BLaER1 treated with 17β-estradiol and CSF1 and Interleukin-3, amounts not matched to agents 10 nM and 100 nM (cell line): ENCODE measurements at regions not wholly inside any gene's neighbourhood (a gene's known extent, or its start where the extent isn't known, plus 50 kb on each side); places are given as distances from the start of the nearest gene placed in this dataset.

Experiments used
- H3K27ac ChIP-seq, 11 experiments: shearing (Covaris generic); formaldehyde crosslinking; 2 replicates each; pipeline ENCODE4 v1.8.1; 2022
- H3K27me3 ChIP-seq, 11 experiments: shearing (Covaris generic); formaldehyde crosslinking; 2 replicates each; pipeline ENCODE4 v1.8.1; 2022
- H3K36me3 ChIP-seq, 11 experiments: shearing (Covaris generic); formaldehyde crosslinking; 2 replicates each; pipeline ENCODE4 v1.8.1; 2022
- H3K4me1 ChIP-seq, 10 experiments: shearing (Covaris generic); formaldehyde crosslinking; 2 replicates each; pipeline ENCODE4 v1.8.1; 2022
- H3K4me2 ChIP-seq, 11 experiments: shearing (Covaris generic); formaldehyde crosslinking; 2 replicates each; pipeline ENCODE4 v1.8.1; 2022
- H3K4me3 ChIP-seq, 10 experiments: shearing (Covaris generic); formaldehyde crosslinking; 2 replicates each; pipeline ENCODE4 v1.8.1; 2022
- H3K9ac ChIP-seq, 11 experiments: shearing (Covaris generic); formaldehyde crosslinking; 2 replicates each; pipeline ENCODE4 v1.8.1; 2022
- H3K9me3 ChIP-seq, 11 experiments: shearing (Covaris generic); formaldehyde crosslinking; replicated peaks in 1 of 11; 2 replicates each; pipeline ENCODE4 v1.8.1; 2022
- H4K20me1 ChIP-seq, 11 experiments: shearing (Covaris generic); formaldehyde crosslinking; 2 replicates each; pipeline ENCODE4 v1.8.1; 2022
- Cebpa-rat ChIP-seq, 11 experiments: shearing (Covaris generic); IDR thresholded peaks; 2 replicates each; pipeline ENCODE4 v1.8.1; 2022

DNA sequence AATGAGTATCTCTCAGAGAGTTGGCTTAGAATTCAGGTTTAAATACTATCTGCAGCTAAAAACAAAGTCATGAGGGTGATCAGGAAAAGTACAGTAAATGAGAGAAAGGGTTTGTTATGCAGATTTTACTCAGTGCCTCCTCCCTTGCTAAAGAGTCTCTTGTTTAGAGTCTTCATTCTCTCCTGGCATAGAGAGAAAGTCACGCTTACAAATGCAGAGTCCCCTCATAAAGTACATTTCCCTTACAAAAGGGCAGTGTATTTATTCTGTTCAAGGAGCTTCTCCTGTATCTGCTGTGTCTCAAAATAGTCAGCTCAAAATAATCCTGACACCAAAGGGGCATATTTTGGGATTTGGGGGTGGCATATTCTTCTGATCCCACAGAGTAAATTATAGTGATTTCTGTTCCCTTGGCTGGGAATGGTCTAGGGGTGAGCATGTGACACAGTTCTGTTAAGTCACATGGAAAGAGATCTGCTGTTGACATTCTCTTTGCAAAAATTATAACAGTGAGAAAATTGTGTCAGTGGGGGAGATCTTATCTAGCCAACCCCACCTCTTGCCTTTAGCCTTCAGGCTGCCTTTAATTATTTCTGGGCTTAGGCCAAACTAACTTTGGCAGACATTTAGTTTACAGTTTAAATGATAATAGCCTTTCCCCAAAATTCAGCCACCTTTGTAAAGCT lies 102.9 kb downstream of the MTNR1B start:
- no peaks in the 10 kb centered on the region for H3K27me3 ChIP-seq
- no peak overlapping the region for H3K4me2 ChIP-seq
- H3K27ac ChIP-seq, result no peak overlapping the region
- H3K4me3 ChIP-seq, result no peak overlapping the region
- H3K36me3 ChIP-seq, result no peaks in the 10 kb centered on the region
- TF ChIP-seq Cebpa-rat (IDR thresholded peaks at IDR 0.05), result no peak
- no peaks in the 10 kb centered on the region for H3K9me3 ChIP-seq
- 0 out of 20 replicates have a peak, but pooled peaks cover 0 to 7% (median 0%) of the 10 kb centered on the region in 10 experiments for H3K4me1 ChIP-seq
- H4K20me1 ChIP-seq, result no peaks in the 10 kb centered on the region
- no peak overlapping the region for H3K9ac ChIP-seq

DNA sequence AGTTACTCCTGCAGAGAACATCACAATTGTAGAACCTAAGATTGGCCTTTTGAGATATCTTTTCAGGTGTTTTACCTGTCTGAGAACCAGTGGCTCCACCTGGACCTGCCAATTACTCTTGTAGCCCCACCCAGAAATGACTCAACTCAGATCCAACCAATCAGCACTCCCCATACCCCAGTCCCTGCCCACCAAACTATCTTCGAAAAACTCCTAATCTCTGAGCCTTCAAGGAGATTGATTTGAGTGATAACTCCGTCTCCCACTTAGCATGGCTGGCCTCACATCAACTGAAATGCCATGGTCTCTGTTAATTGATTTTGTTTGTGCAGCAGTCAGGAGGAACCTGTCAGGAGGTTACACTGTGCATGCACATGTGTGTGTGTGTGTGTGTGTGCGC lies 103.6 kb downstream of the MTNR1B start:
- H3K4me3 ChIP-seq, result no peak overlapping the region
- no peaks in the 10 kb centered on the region for H4K20me1 ChIP-seq
- no peak overlapping the region for H3K9ac ChIP-seq
- no peak for TF ChIP-seq Cebpa-rat (IDR thresholded peaks at IDR 0.05)
- H3K27ac ChIP-seq, result no peak overlapping the region
- 0 out of 20 replicates have a peak, but pooled peaks cover 0 to 7% (median 0%) of the 10 kb centered on the region in 10 experiments for H3K4me1 ChIP-seq
- H3K27me3 ChIP-seq, result no peaks in the 10 kb centered on the region
- H3K36me3 ChIP-seq, result no peaks in the 10 kb centered on the region
- no peaks in the 10 kb centered on the region for H3K9me3 ChIP-seq
- H3K4me2 ChIP-seq, result no peak overlapping the region

DNA sequence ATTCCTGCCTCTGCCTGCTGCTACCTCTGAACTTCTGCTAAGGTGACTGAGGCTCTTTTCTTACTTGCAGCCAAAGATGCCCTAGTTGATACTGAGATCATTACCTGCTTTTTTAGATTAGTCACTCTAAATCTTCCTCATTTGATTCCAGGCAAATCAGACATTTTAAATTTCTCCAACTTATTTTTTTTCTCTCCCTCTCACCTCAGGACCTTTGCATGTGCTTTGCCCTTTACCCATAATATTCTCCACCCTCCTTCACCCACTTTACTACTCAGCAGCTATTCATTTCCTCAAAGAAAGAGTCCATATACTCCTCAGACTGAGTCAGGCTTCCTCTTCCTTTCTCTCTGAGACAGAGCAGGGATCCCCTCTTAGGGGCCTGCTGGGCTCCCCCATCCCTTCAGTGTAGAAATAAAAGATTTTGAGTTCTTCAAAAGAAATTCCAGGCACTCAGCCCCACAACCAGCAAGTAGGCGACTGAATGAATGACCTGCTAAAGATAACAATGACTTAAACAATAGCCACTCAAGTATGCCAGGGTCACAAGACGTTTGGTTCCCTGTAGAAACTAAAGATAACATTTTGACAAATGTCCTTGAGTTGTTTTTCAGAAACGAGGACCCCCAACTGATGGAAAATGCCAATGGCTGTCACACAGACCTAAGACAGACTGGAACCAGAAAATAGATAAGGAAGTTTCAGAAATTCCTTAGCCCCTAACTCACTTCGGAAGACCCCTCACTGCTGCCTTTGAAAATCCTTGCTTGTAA lies 104.2 kb downstream of the MTNR1B start:
- no peak overlapping the region for H3K4me2 ChIP-seq
- no peaks in the 10 kb centered on the region for H3K36me3 ChIP-seq
- H3K9me3 ChIP-seq, result no peaks in the 10 kb centered on the region
- no peak overlapping the region for H3K9ac ChIP-seq
- no peaks in the 10 kb centered on the region for H3K27me3 ChIP-seq
- no peak overlapping the region for H3K4me3 ChIP-seq
- no peaks in the 10 kb centered on the region for H4K20me1 ChIP-seq
- H3K4me1 ChIP-seq, result 0 out of 20 replicates have a peak, but pooled peaks cover 0 to 7% (median 0%) of the 10 kb centered on the region in 10 experiments
- no peak overlapping the region for H3K27ac ChIP-seq
- TF ChIP-seq Cebpa-rat (IDR thresholded peaks at IDR 0.05), result no peak

DNA sequence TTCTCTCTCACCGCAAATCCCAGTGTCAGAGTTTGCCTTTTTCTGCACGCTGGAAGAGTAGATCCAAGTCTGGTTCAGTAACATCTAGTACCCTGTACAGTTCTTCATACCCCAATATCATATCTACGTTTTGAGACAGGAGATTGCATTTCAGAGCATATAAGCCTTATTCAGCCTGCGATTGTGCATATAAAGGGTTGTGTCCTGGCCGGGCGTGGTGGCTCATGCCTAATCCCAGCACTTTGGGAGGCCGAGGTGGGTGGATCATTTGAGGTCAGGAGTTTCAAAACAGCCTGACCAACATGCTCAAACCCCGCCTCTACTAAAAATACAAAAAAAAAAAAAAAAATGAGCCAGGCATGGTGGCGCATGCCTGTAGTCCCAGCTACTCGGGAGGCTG lies 104.9 kb downstream of the MTNR1B start:
- no peaks in the 10 kb centered on the region for H4K20me1 ChIP-seq
- no peak overlapping the region for H3K27ac ChIP-seq
- H3K4me2 ChIP-seq, result no peak overlapping the region
- TF ChIP-seq Cebpa-rat (IDR thresholded peaks at IDR 0.05), result no peak
- H3K4me3 ChIP-seq, result no peak overlapping the region
- no peaks in the 10 kb centered on the region for H3K27me3 ChIP-seq
- H3K9me3 ChIP-seq, result no peaks in the 10 kb centered on the region
- H3K36me3 ChIP-seq, result no peaks in the 10 kb centered on the region
- H3K4me1 ChIP-seq, result 0 out of 20 replicates have a peak, but pooled peaks cover 0 to 7% (median 0%) of the 10 kb centered on the region in 10 experiments
- no peak overlapping the region for H3K9ac ChIP-seq

DNA sequence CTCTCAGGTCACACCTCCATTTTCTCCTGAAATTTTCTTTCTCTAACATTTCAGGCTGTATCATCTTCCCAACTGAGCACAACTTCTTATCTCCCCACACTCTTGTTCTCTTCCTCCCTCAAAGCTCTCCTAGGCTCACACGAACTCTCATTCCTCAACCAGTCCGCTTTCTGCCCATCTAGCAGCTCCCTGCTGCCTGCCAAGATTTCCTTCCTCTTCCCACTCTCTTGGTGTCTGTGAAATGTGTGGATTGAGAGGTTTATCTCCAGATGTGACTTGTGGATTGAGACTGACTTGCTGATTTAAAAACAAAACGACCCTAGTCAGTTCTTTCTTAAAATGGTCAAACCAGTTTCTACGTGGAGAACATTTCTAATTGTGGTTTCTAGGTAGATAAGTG lies 106.3 kb downstream of the MTNR1B start:
- 0 out of 20 replicates have a peak, but pooled peaks cover 0 to 7% (median 0%) of the 10 kb centered on the region in 10 experiments for H3K4me1 ChIP-seq
- H3K27me3 ChIP-seq, result no peaks in the 10 kb centered on the region
- no peak for TF ChIP-seq Cebpa-rat (IDR thresholded peaks at IDR 0.05)
- no peak overlapping the region for H3K4me2 ChIP-seq
- H3K36me3 ChIP-seq, result no peaks in the 10 kb centered on the region
- H3K27ac ChIP-seq, result no peak overlapping the region
- no peak overlapping the region for H3K9ac ChIP-seq
- H3K9me3 ChIP-seq, result no peaks in the 10 kb centered on the region
- H3K4me3 ChIP-seq, result no peak overlapping the region
- no peaks in the 10 kb centered on the region for H4K20me1 ChIP-seq

DNA sequence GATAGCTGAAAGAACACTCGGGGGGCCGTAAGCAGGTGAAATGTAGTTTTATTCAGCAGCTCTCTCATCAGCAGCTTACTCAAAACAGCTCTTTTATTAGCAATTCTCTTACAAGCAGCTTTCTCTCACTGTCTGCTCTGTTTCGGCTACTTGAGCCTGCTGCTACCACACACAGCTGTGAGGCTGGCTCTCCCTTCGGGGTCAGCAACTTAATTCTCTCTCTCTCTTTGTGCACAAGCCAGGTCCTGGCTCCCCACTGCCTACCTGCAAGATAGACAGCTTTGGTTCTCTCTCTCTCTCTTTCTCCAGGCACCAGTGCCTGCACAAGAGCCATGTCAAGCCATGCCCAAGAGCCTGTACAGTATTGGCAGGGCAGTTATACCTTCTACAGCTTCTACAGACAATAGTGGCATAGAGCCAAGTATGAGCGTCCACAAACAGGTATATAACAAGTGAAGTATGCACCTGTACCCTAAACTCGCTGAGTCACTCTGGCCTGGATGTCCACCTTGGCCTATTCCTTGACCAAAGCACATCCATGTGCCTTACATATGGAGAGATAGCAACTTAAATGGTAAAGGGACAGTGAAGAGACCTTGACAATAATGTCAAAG lies 110.8 kb downstream of the MTNR1B start:
- Histone ChIP-seq H4K20me1 (no peaks in the 10 kb centered on the region), H3K27me3 (no peaks in the 10 kb centered on the region), H3K9me3 (no peaks in the 10 kb centered on the region), H3K9ac (no peak overlapping the region), H3K4me1 (peaks cover 0 to 28% (median 5%) of the 10 kb centered on the region in 10 experiments; a peak in 11 of 20 replicates), H3K27ac (no peak overlapping the region), H3K4me3 (no peak overlapping the region), H3K36me3 (no peaks in the 10 kb centered on the region), H3K4me2 (no peak overlapping the region)
- TF ChIP-seq Cebpa-rat (IDR thresholded peaks at IDR 0.05), result no peak

DNA sequence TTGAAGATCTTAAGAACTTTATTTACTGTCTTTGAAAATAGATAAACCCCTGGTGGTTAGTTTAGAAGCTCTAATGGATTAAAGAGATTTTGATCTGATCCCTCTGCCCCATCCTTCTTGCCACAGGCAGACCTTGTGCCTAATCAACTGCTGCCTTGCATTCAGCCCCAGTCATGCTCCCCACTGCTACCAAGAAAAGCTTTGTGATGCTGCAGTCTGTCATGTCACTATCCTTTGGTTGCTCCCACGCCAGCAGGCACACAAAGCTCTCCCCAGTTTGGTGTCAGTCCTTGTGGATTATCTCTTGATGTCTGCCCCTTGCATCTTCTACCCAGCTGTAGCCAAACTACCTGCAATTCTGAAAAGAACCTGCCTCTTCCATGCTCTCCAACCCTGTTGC lies 112.2 kb downstream of the MTNR1B start:
- Histone ChIP-seq H3K36me3 (no peaks in the 10 kb centered on the region), H3K27me3 (no peaks in the 10 kb centered on the region), H3K4me1 (peaks cover 0 to 35% (median 8%) of the 10 kb centered on the region in 10 experiments; a peak in 11 of 20 replicates), H3K4me2 (no peak overlapping the region), H3K9ac (no peak overlapping the region), H4K20me1 (no peaks in the 10 kb centered on the region), H3K9me3 (no peaks in the 10 kb centered on the region), H3K4me3 (no peak overlapping the region), H3K27ac (no peak overlapping the region)
- no peak for TF ChIP-seq Cebpa-rat (IDR thresholded peaks at IDR 0.05)

DNA sequence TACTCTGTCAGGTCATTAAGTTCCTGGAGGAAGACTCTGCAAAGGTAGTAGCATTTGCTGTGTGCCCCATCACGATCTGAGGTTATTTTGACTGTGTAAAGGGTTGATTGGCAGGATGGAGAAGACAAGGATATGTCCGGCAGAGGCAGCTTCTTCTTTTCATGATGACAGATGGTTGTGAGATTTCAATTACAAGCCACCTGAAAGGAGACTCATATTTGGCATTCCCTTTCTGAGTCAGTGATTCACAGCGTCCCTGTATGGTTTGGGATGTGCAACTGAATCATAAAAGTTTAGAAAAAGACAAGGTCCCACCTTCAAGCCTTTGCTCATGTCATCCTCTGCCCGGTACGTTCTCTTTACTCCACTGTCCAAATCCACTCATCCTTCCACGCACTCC lies 113.4 kb downstream of the MTNR1B start:
- H3K4me3 ChIP-seq, result no peak overlapping the region
- peaks cover 0 to 47% (median 17%) of the 10 kb centered on the region in 10 experiments; a peak in 16 of 20 replicates for H3K4me1 ChIP-seq
- H3K27ac ChIP-seq, result no peak overlapping the region

More for the DNA sequence above, 113.4 kb downstream of the MTNR1B start:
- no peak for TF ChIP-seq Cebpa-rat (IDR thresholded peaks at IDR 0.05)
- H3K9me3 ChIP-seq, result no peaks in the 10 kb centered on the region
- no peaks in the 10 kb centered on the region for H3K27me3 ChIP-seq
- no peak overlapping the region for H3K9ac ChIP-seq
- no peaks in the 10 kb centered on the region for H4K20me1 ChIP-seq
- no peak overlapping the region for H3K4me2 ChIP-seq
- H3K36me3 ChIP-seq, result no peaks in the 10 kb centered on the region
